H9 (cell line): ENCODE measurements at regions not wholly inside any gene's neighbourhood (a gene's known extent, or its start where the extent isn't known, plus 50 kb on each side); places are given as distances from the start of the nearest gene placed in this dataset.

Source experiments
- DNase-seq: peaks from one replicate; pipeline ENCODE4 v3.0.0-alpha.2; 2017
- H2AFZ ChIP-seq: one replicate; pipeline ENCODE4 v1.6.1; 2013; ENCODE audit warnings: mild to moderate bottlenecking, low read length, control low read depth, moderate library complexity
- H2AK5ac ChIP-seq: 2 replicates; pipeline ENCODE4 v1.6.1; 2013; ENCODE audit warnings: low read length, control low read depth, mixed read lengths; ENCODE audit not compliant: insufficient read length
- H2BK120ac ChIP-seq: one replicate; pipeline ENCODE4 v1.6.1; 2013; ENCODE audit warnings: low read depth, mild to moderate bottlenecking, low read length, control low read depth, inconsistent platforms; ENCODE audit not compliant: poor library complexity, severe bottlenecking
- H2BK12ac ChIP-seq: 2 replicates; pipeline ENCODE4 v1.6.1; 2013; ENCODE audit warnings: low read length, control low read depth, mixed read lengths, low read depth; ENCODE audit not compliant: insufficient read length
- H2BK15ac ChIP-seq: 2 replicates; pipeline ENCODE4 v1.6.1; 2013; ENCODE audit warnings: low read depth, low read length, control low read depth
- H2BK20ac ChIP-seq: one replicate; pipeline ENCODE4 v1.6.1; 2013; ENCODE audit warnings: low read depth, mild to moderate bottlenecking, low read length, control low read depth, inconsistent platforms; ENCODE audit not compliant: poor library complexity, severe bottlenecking
- H2BK5ac ChIP-seq: 2 replicates; pipeline ENCODE4 v1.6.1; 2013; ENCODE audit warnings: low read length, control low read depth, mixed read lengths; ENCODE audit not compliant: insufficient read length
- H3K14ac ChIP-seq: 2 replicates; pipeline ENCODE4 v1.6.1; 2013; ENCODE audit warnings: low read length, control low read depth; ENCODE audit not compliant: insufficient read depth
- H3K18ac ChIP-seq: 2 replicates; pipeline ENCODE4 v1.6.1; 2013; ENCODE audit warnings: low read depth, mild to moderate bottlenecking, mixed read lengths, low read length, control low read depth; ENCODE audit not compliant: insufficient read length
- H3K23ac ChIP-seq: 2 replicates; pipeline ENCODE4 v1.6.1; 2013; ENCODE audit warnings: low read length, control low read depth, mixed read lengths, low read depth; ENCODE audit not compliant: insufficient read length
- H3K23me2 ChIP-seq: 2 replicates; pipeline ENCODE4 v1.6.1; 2013; ENCODE audit warnings: low read depth, mild to moderate bottlenecking, mixed read lengths, low read length, control low read depth; ENCODE audit not compliant: insufficient read length, poor library complexity, severe bottlenecking
- H3K27ac ChIP-seq: 2 replicates; pipeline ENCODE4 v1.5.1; 2013; ENCODE audit warnings: low read length, control low read depth, mixed read lengths, low read depth; ENCODE audit not compliant: insufficient read length
- H3K27me3 ChIP-seq: 2 replicates; pipeline ENCODE4 v1.6.1; 2013; ENCODE audit warnings: low read length, control low read depth, inconsistent platforms; ENCODE audit not compliant: insufficient read depth
- H3K4ac ChIP-seq: 2 replicates; pipeline ENCODE4 v1.6.1; 2013; ENCODE audit warnings: low read depth, mild to moderate bottlenecking, control low read depth, inconsistent platforms, low read length, moderate library complexity
- H3K4me1 ChIP-seq: 2 replicates; pipeline ENCODE4 v1.6.1; 2013; ENCODE audit warnings: low read length, control low read depth, inconsistent platforms; ENCODE audit not compliant: insufficient read depth
- H3K4me2 ChIP-seq: 2 replicates; pipeline ENCODE4 v1.6.1; 2013; ENCODE audit warnings: low read length, control low read depth, mixed read lengths; ENCODE audit not compliant: insufficient read length, insufficient read depth
- H3K56ac ChIP-seq: 2 replicates; pipeline ENCODE4 v1.6.1; 2013; ENCODE audit warnings: low read depth, mild to moderate bottlenecking, mixed read lengths, low read length, control low read depth; ENCODE audit not compliant: insufficient read length
- H3K79me1 ChIP-seq: 2 replicates; pipeline ENCODE4 v1.6.1; 2013; ENCODE audit warnings: low read depth, mild to moderate bottlenecking, moderate library complexity, low read length, control low read depth, inconsistent platforms; ENCODE audit not compliant: insufficient read depth, poor library complexity, severe bottlenecking
- H3K79me2 ChIP-seq: 2 replicates; pipeline ENCODE4 v1.6.1; 2013; ENCODE audit warnings: low read length, control low read depth, inconsistent platforms; ENCODE audit not compliant: insufficient read depth
- H3K9ac ChIP-seq: 2 replicates; pipeline ENCODE4 v1.6.1; 2013; ENCODE audit warnings: low read length, control low read depth, mixed read lengths; ENCODE audit not compliant: insufficient read length; ENCODE audit errors: extremely low read depth
- H3K9me3 ChIP-seq: one replicate; pipeline ENCODE4 v1.6.1; 2013; ENCODE audit warnings: low read depth, low read length, inconsistent platforms; ENCODE audit not compliant: control insufficient read depth
- H3T11ph ChIP-seq: one replicate; pipeline ENCODE4 v1.6.1; 2013; ENCODE audit warnings: mild to moderate bottlenecking, low read length, control low read depth, inconsistent platforms
- H4K20me1 ChIP-seq: one replicate; pipeline ENCODE4 v1.6.1; 2013; ENCODE audit not compliant: control insufficient read depth, insufficient read length, insufficient read depth
- H4K5ac ChIP-seq: 2 replicates; pipeline ENCODE4 v1.6.1; 2013; ENCODE audit warnings: low read depth, mild to moderate bottlenecking, mixed read lengths, low read length, control low read depth; ENCODE audit not compliant: insufficient read length
- H4K8ac ChIP-seq: replicated peaks from 2 replicates; pipeline ENCODE4 v1.6.1; 2013; ENCODE audit warnings: low read length, control low read depth, mixed read lengths, low read depth; ENCODE audit not compliant: insufficient read length
- H4K91ac ChIP-seq: 2 replicates; pipeline ENCODE4 v1.6.1; 2013; ENCODE audit warnings: low read depth, mild to moderate bottlenecking, moderate library complexity, mixed read lengths, low read length, control low read depth; ENCODE audit not compliant: insufficient read length
- H3K27ac Mint-ChIP-seq, 3 experiments: 2 replicates in 2 of 3; 3 replicates in 1 of 3; pipeline ENCODE4 v1.8.0; 2020 to 2021; ENCODE audit warnings: mixed read lengths in 3 of 3, mild to moderate bottlenecking in 1 of 3, moderate library complexity in 1 of 3
- H3K27me3 Mint-ChIP-seq: 2 replicates; pipeline ENCODE4 v1.8.0; 2021; ENCODE audit warnings: low read depth, mild to moderate bottlenecking, moderate library complexity, mixed read lengths
- H3K36me3 Mint-ChIP-seq, 3 experiments: 2 replicates in 2 of 3; 3 replicates in 1 of 3; pipeline ENCODE4 v1.8.0; 2020 to 2021; ENCODE audit warnings: low read depth in 3 of 3, mixed read lengths in 3 of 3; ENCODE audit not compliant: insufficient read depth in 1 of 3
- H3K4me1 Mint-ChIP-seq, 2 experiments: 2 replicates each; pipeline ENCODE4 v1.8.0; 2020; ENCODE audit warnings: mixed read lengths in 2 of 2
- H3K4me3 Mint-ChIP-seq, 2 experiments: 2 replicates in 1 of 2; 3 replicates in 1 of 2; pipeline ENCODE4 v1.8.0; 2020 to 2021; ENCODE audit warnings: mild to moderate bottlenecking in 2 of 2, mixed read lengths in 2 of 2, moderate library complexity in 1 of 2
- H3K9me3 Mint-ChIP-seq, 2 experiments: 2 replicates in 1 of 2; 3 replicates in 1 of 2; pipeline ENCODE4 v1.8.0; 2020; ENCODE audit warnings: mild to moderate bottlenecking in 2 of 2, mixed read lengths in 2 of 2, moderate library complexity in 1 of 2
- CTCF ChIP-seq: fragments of 200-600 bp; sonication (generic); conservative IDR thresholded peaks from 3 replicates; pipeline ENCODE4 v1.8.0; 2021; ENCODE audit warnings: antibody characterized with exemption, mild to moderate bottlenecking

- no peak overlapping the region for H2BK5ac ChIP-seq
- H2AFZ ChIP-seq: no peak overlapping the region
- H3K36me3 Mint-ChIP-seq: no peaks in the 10 kb centered on the region
- H3K9ac ChIP-seq: no peak overlapping the region
- no peaks in the 10 kb centered on the region for H3K27me3 ChIP-seq
- H3K9me3 ChIP-seq: no peaks in the 10 kb centered on the region
- H3K79me1 ChIP-seq: no peaks in the 10 kb centered on the region
- no peak overlapping the region for H3K18ac ChIP-seq
- no peaks in the 10 kb centered on the region; the same call in 1 of the 2 replicates for H3K4me1 ChIP-seq
- no peak for DNase-seq
- no peaks in the 10 kb centered on the region for H3K27me3 Mint-ChIP-seq
- no peaks in the 10 kb centered on the region for H4K20me1 ChIP-seq
- H3K23ac ChIP-seq: no peak overlapping the region
- H2BK12ac ChIP-seq: no peak overlapping the region
- no peak overlapping the region for H4K8ac ChIP-seq
- peaks cover 12 to 13% of the 10 kb centered on the region in 2 experiments for H3K4me1 Mint-ChIP-seq
- no peaks in the 10 kb centered on the region for H3K9me3 Mint-ChIP-seq
- no peak overlapping the region for H3K4ac ChIP-seq
- no peak overlapping the region for H2BK120ac ChIP-seq
- H3K27ac ChIP-seq: no peak overlapping the region
- H3K4me2 ChIP-seq: no peak overlapping the region
- no peak overlapping the region for H2BK20ac ChIP-seq
- no peaks in the 10 kb centered on the region for H3K23me2 ChIP-seq
- no peaks in the 10 kb centered on the region for H3K79me2 ChIP-seq
- TF ChIP-seq CTCF: 0 out of 3 replicates have a peak, but pooled peaks have one; percentile 8
- no peak overlapping the region for H3K27ac Mint-ChIP-seq
- H2AK5ac ChIP-seq: no peak overlapping the region
- H3K56ac ChIP-seq: no peak overlapping the region
- H3K14ac ChIP-seq: no peak overlapping the region
- H3K4me3 Mint-ChIP-seq: no peak overlapping the region
- no peak overlapping the region for H2BK15ac ChIP-seq
- no peak overlapping the region for H3T11ph ChIP-seq
- H4K91ac ChIP-seq: no peak overlapping the region
- H4K5ac ChIP-seq: no peak overlapping the region
These were observed 776.6 kb downstream of the TSN start for GRCh38 chr2:122532072-122532344.
